Left lung (tissue), 4 donors: ENCODE measurements at regions not wholly inside any gene's neighbourhood (a gene's known extent, or its start where the extent isn't known, plus 50 kb on each side); places are given as distances from the start of the nearest gene placed in this dataset.

Experiments used
- ATAC-seq: fragments of 200-7000 bp; cut with Tn5 transposase; one replicate; pipeline ENCODE4 v1.9.1; 2020; ENCODE audit warnings: moderate library complexity
- DNase-seq, 4 donors: peaks; one replicate each; pipeline ENCODE4 v3.0.0-alpha.2; 2013 to 2020
- H3K27ac ChIP-seq, 2 donors: fragments of 200-600 bp; sonication (generic) in 1 of 2; one replicate each; pipeline versions ENCODE4 v1.5.0 to v1.8.0; 2020 to 2021
- H3K27me3 ChIP-seq, 2 donors: fragments of 200-600 bp; sonication (generic) in 1 of 2; one replicate each; pipeline versions ENCODE4 v1.5.0 to v1.8.0; 2020 to 2021
- H3K36me3 ChIP-seq, 2 donors: fragments of 200-600 bp; sonication (generic) in 1 of 2; one replicate each; pipeline versions ENCODE4 v1.5.0 to v1.8.0; 2020 to 2021
- H3K4me1 ChIP-seq, 2 donors: fragments of 200-600 bp; one replicate each; pipeline ENCODE4 v1.8.0; 2021
- H3K4me3 ChIP-seq, 2 donors: fragments of 200-600 bp; sonication (generic) in 1 of 2; one replicate each; pipeline versions ENCODE4 v1.5.0 to v1.8.0; 2020 to 2021; ENCODE audit warnings: mild to moderate bottlenecking in 1 of 2
- H3K9me3 ChIP-seq, 2 donors: fragments of 200-600 bp; sonication (generic) in 1 of 2; one replicate each; pipeline versions ENCODE4 v1.5.0 to v1.8.0; 2020 to 2021
- intact Hi-C, 2 donors: fragments of 100-400 bp; cut with DNase I; formaldehyde crosslinking; loops; one replicate each; pipeline versions ENCODE4 v1.11.2 to v1.14.2; 2022
- TF ChIP-seq, protein P1 (sequence below), 2 donors: fragments of 200-600 bp; sonication (generic) in 1 of 2; IDR thresholded peaks; one replicate each; pipeline versions ENCODE4 v1.5.0 to v1.8.0; 2021; ENCODE audit warnings: antibody characterized with exemption in 2 of 2
- donor health status: DM: no; HTN: yes; CAD: no.
- donor health status: DM: no; HTN: no; CAD: no.

DNA sequence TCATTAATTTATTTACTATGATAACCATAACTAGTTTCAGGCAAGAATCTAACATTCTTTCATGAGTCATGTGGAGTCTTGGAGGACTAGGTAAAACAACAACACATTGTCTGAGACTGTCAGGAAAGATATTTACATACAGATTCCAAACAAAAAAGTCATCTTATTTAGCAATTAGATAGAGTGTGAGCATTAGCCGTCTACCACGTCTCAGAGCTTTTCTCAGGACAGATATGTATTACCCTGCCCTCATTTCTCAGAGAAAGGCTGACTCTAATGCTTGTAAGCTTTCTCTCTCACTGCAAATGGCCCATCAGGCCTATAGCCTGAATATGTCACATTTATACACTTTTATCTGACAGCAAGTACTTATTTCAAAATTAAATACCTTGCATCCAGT is 312.1 kb upstream of the PCDH20 start:
- ATAC-seq (peak; percentile 32), DNase-seq (no peak)
- H3K9me3 ChIP-seq = peaks cover 0 to 6% of the 10 kb centered on the region in 2 donors
- H3K27ac ChIP-seq = no peak overlapping the region
- H3K27me3 ChIP-seq = no peaks in the 10 kb centered on the region
- intact Hi-C loops = no loop called here
- no peak overlapping the region for H3K4me3 ChIP-seq
- TF ChIP-seq, protein P1, sequence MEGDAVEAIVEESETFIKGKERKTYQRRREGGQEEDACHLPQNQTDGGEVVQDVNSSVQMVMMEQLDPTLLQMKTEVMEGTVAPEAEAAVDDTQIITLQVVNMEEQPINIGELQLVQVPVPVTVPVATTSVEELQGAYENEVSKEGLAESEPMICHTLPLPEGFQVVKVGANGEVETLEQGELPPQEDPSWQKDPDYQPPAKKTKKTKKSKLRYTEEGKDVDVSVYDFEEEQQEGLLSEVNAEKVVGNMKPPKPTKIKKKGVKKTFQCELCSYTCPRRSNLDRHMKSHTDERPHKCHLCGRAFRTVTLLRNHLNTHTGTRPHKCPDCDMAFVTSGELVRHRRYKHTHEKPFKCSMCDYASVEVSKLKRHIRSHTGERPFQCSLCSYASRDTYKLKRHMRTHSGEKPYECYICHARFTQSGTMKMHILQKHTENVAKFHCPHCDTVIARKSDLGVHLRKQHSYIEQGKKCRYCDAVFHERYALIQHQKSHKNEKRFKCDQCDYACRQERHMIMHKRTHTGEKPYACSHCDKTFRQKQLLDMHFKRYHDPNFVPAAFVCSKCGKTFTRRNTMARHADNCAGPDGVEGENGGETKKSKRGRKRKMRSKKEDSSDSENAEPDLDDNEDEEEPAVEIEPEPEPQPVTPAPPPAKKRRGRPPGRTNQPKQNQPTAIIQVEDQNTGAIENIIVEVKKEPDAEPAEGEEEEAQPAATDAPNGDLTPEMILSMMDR (IDR thresholded peaks at IDR 0.05) = no peak
- H3K36me3 ChIP-seq = no peaks in the 10 kb centered on the region
- no peaks in the 10 kb centered on the region for H3K4me1 ChIP-seq

DNA sequence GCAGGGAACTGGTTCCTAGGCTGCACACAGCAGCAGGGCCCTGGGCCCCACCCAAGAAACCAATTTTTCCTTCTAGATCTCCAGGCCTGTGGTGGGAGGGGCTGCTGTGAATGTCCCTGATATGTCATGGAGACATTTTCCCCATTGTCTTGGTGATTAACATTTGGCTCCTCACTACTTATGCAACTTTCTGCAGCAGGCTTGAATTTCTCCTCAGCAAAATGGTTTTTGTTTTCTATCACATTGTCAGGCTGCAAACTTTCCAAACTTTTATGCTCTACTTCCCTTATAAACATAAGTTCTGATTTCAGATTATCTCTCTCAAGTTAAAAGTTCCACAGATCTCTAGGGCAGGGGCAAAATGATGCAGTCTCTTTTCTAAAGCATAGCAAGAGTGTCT is 310.2 kb upstream of the PCDH20 start:
- ATAC-seq = no peak

DNA sequence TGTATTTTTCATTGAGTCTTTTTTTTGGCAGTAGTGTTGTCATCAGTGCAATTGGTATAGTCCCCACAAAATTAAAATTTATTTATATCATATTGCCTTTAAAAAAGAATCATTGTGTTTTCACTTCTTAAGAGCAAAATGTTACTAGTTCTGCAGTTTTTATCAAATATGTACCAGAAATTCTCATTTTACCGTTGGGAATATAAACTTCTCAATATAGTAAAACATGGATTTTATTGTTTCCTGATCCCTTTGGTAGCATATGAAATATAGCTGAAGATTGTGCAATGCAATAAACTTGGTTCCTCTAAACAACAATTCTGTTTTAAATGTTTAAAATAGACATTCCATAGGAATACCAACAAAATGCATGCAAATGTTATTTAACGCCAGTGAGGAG is 306.5 kb upstream of the PCDH20 start:
- H3K9me3 ChIP-seq = peaks cover 0 to 3% of the 10 kb centered on the region in 2 donors
- H3K27ac ChIP-seq = no peak overlapping the region
- TF ChIP-seq, protein P1 (IDR thresholded peaks at IDR 0.05) = no peak
- DNase-seq (no peak), ATAC-seq (no peak)
- no peaks in the 10 kb centered on the region for H3K36me3 ChIP-seq
- H3K27me3 ChIP-seq = no peaks in the 10 kb centered on the region
- no peak overlapping the region for H3K4me3 ChIP-seq
- H3K4me1 ChIP-seq = no peaks in the 10 kb centered on the region
- intact Hi-C loops = no loop called here

More for the DNA sequence above, 310.2 kb upstream of the PCDH20 start:
- peaks cover 0 to 3% of the 10 kb centered on the region in 2 donors for H3K9me3 ChIP-seq
- H3K27ac ChIP-seq = no peak overlapping the region
- H3K4me1 ChIP-seq = no peaks in the 10 kb centered on the region
- H3K36me3 ChIP-seq = no peaks in the 10 kb centered on the region
- TF ChIP-seq, protein P1 (IDR thresholded peaks at IDR 0.05) = no peak
- intact Hi-C loops = no loop called here
- H3K4me3 ChIP-seq = no peak overlapping the region
- peak in 1 of 4 donors; percentile 15 for DNase-seq
- no peaks in the 10 kb centered on the region for H3K27me3 ChIP-seq

DNA sequence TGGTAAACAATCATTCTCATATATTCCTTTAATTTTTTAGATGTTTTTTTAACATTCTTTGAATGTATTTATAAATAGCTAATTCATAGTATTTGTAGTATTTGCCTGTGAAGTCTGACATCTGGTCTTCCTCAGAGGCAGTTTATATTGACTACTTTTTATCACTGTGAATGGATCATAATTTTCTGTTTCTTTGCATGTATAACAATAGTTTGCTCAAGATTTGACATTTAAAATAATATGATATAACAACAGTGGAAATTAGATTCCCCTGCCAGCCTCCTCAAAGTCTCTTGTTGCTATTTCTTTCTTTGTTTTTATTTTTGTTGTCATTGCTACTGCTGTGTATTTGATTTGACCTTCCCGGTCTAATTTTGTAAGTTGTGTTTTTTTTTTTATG is 297.0 kb upstream of the PCDH20 start:
- Histone ChIP-seq H3K4me1 (no peaks in the 10 kb centered on the region), H3K27ac (no peak overlapping the region), H3K27me3 (no peaks in the 10 kb centered on the region), H3K9me3 (peaks cover 0 to 7% of the 10 kb centered on the region in 2 donors), H3K36me3 (no peaks in the 10 kb centered on the region), H3K4me3 (no peak overlapping the region)
- DNase-seq (peak in 2 of 4 donors; percentile 45 to 53), ATAC-seq (no peak)
- intact Hi-C loops = no loop called here
- TF ChIP-seq, protein P1 (IDR thresholded peaks at IDR 0.05) = no peak

DNA sequence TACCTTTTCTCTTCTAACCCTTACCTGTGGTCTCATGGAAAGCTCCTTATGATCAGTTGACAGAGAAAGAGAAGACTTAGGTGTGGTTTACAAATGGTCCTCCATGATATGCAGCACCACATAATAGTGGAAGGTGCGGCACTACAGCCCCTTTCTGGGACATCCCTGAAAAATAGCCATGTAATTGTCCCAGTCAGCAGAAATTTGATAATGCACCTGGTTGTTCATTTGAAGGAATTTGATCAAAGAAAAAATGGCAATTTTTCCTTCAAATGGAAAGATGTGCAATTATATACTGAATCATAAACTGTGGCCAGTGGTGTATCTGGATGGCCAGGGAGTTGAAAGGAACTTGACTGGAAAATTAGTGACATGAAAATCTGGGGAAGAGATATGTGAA is 293.6 kb upstream of the PCDH20 start:
- intact Hi-C loops = no loop called here
- peaks cover 0 to 17% of the 10 kb centered on the region in 2 donors for H3K9me3 ChIP-seq
- ATAC-seq = no peak
- no peak overlapping the region for H3K27ac ChIP-seq
- H3K27me3 ChIP-seq = no peaks in the 10 kb centered on the region
- no peaks in the 10 kb centered on the region for H3K4me1 ChIP-seq
- DNase-seq = no peak
- H3K4me3 ChIP-seq = no peak overlapping the region
- TF ChIP-seq, protein P1 (IDR thresholded peaks at IDR 0.05) = no peak
- no peaks in the 10 kb centered on the region for H3K36me3 ChIP-seq
